Choroid plexus epithelial cell (primary cell): ENCODE measurements at regions not wholly inside any gene's neighbourhood (a gene's known extent, or its start where the extent isn't known, plus 50 kb on each side); places are given as distances from the start of the nearest gene placed in this dataset.
"Not testable (repeated sequence)": the region's sequence is repeated elsewhere in the genome, so short reads cannot be mapped to it uniquely, and the experiment has no call there.

ENCODE experiments used
- DNase-seq: peaks from one replicate; pipeline ENCODE4 v3.0.0-alpha.2; 2010; ENCODE audit warnings: low read depth
- H3K4me3 ChIP-seq: 2 replicates; pipeline ENCODE4 v1.5.1; 2011; ENCODE audit warnings: low read depth, mild to moderate bottlenecking, control low read depth, low read length, moderate library complexity
- TF ChIP-seq, protein P1 (sequence below): conservative IDR thresholded peaks from 2 replicates; pipeline ENCODE4 v1.5.1; 2011; ENCODE audit warnings: low read depth, mild to moderate bottlenecking, control low read depth, inconsistent platforms, low read length, moderate library complexity

DNA sequence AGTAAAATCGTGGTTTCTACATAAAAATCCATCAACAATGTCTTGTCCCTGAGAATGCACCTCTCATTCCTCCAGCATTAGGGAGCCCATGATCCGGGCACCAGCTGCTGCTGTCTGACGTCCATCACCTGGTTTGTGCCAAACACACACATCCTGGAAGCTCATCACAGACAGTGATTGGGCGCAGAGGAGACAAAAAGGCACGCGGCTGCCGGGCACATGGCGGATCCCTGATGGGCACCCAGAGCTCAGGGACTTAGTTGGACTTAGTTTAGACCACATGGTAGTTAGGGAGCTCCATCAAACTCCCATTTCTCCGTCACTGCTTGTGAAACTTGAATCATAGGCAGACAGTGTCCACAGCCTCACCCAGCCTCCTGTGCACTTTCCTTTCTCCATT lies 1059.3 kb downstream of the TMEM121 start:
- no peak overlapping the region for H3K4me3 ChIP-seq
- TF ChIP-seq, protein P1, sequence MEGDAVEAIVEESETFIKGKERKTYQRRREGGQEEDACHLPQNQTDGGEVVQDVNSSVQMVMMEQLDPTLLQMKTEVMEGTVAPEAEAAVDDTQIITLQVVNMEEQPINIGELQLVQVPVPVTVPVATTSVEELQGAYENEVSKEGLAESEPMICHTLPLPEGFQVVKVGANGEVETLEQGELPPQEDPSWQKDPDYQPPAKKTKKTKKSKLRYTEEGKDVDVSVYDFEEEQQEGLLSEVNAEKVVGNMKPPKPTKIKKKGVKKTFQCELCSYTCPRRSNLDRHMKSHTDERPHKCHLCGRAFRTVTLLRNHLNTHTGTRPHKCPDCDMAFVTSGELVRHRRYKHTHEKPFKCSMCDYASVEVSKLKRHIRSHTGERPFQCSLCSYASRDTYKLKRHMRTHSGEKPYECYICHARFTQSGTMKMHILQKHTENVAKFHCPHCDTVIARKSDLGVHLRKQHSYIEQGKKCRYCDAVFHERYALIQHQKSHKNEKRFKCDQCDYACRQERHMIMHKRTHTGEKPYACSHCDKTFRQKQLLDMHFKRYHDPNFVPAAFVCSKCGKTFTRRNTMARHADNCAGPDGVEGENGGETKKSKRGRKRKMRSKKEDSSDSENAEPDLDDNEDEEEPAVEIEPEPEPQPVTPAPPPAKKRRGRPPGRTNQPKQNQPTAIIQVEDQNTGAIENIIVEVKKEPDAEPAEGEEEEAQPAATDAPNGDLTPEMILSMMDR: no peak
- no peak for DNase-seq

DNA sequence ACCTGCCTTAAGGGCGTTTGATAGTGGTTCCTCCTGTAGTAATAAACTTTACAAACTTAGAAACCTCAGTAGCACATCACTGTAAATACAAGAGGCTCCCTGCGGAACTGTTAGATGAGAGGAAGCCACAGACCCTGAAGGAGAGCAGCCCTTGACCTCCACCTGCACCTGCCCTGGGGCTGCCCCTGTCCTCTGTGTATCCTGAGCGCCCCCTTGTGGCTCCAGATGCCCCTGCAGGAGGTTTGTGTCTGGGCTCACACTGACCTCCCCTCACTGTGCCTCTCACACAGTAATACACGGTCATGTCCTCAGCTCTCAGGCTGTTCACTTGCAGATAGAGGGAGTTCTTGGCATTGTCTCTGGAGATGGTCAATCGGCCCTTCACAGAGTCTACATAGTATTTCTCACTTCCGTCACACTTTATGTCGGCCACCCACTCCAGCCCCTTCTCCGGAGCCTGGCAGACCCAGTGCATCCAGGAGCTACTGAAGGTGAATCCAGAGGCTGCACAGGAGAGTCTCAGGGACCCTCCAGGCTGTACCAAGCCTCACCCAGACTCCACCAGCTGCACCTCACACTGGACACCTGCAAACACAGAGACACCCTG lies 1059.8 kb downstream of the TMEM121 start:
- H3K4me3 ChIP-seq: no peak overlapping the region
- TF ChIP-seq, protein P1: no peak
- DNase-seq: no peak

DNA sequence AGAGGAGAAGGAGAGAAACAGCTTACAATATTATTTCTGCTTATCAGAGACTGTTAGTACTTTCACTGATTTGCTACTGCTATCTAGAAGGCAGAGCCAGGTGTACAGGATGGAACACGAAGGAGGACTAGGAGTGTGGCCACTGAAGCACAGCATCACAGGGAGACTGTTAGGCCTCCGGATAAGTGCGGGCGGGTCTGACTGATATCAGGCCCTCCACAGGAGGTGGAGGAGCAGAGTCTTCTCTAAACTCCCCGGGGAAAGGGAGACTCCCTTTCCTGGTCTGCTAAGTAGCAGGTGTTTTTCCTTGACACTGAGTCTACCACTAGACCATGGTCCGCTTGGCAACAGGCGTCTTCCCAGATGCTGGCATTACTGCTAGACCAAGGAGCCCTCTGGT lies 1065.2 kb downstream of the TMEM121 start:
- H3K4me3 ChIP-seq: not testable (repeated sequence)

DNA sequence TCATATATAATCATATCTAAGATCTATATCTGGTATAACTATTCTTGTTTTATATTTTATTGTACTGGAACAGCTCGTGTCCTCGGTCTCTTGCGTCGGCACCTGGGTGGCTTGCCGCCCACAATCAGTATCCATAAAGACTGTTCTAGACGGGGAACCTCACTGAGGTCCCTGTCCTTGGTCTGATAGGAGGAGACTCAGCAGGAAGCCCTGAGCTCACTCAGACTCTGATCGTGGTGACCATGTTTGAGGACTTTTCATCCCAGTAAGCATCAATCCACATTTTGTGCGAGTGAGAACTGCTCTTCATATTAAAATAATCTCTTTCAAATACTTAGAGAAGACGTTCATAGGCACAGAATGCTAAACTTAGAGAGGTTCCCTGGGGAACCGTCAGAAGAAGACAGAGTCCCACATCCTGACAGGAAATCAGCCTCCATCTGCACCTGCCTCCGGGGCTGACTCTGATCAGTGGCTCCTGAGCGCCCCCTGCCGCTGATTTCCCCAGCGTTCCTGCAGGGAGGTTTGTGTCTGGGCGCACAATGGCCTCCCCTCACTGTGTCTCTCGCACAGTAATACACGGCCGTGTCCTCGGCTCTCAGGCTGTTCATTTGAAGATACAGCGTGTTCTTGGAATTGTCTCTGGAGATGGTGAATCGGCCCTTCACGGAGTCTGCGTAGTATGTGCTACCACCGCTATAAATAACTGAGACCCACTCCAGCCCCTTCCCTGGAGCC lies 1065.9 kb downstream of the TMEM121 start:
- H3K4me3 ChIP-seq, DNase-seq: not testable (repeated sequence)

More for the DNA sequence above, 1065.2 kb downstream of the TMEM121 start:
- DNase-seq: not testable (repeated sequence)

DNA sequence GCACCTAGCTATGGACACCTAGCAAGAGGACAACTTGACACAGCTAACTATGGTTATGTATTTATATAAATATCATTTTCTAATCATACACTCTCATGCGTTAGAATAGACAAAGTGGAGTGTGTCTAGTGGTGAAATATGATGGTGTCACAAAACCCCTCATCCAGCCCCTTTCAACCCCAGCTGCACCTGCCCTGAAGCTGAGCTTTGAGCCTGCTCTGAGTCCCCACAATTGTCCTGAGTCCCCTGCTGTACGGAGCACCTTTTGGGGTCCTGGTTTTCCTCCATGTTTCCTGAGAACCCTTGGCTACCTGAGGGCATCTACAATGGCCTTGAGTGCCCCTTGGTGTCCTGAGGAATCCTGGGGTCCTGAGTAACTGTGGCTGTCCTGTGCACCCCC lies 1072.8 kb downstream of the TMEM121 start:
- TF ChIP-seq, protein P1: no peak
- H3K4me3 ChIP-seq: no peak overlapping the region
- no peak for DNase-seq

DNA sequence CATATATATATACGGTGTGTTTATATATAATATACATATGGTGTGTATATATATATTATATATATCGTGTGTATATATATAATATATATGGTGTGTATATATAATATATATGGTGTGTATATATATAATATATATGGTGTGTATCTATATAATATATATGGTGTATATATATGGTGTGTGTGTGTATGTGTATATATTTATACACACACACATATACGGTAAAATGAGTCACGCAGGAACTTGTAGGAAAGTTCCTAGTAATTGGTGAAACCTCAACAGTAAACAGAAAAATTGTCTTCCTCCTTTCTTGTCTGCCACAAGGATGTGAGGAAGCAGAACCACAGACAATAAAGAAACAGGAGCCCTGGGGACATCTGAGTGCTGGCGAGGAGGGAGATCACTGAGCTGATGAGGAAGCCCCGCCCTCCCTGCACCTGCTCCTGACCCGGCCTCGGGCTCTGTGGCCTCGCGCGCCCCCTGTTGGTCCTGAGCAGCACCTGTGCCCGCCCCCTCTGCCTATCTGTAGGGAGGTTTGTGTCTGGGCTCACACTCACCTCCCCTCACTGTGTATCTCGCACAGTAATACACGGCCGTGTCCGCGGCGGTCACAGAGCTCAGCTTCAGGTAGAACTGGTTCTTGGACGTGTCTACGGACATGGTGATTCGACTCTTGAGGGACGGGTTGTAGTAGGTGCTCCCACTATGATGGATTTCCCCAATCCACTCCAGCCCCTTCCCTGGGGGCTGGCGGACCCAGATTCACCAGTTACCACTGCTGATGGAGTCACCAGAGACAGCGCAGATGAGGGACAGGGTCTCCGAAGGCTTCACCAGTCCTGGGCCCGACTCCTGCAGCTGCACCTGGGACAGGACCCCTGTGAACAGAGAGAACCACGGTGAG lies 1079.4 kb downstream of the TMEM121 start:
- TF ChIP-seq, protein P1: no peak
- H3K4me3 ChIP-seq: no peak overlapping the region
- no peak for DNase-seq

DNA sequence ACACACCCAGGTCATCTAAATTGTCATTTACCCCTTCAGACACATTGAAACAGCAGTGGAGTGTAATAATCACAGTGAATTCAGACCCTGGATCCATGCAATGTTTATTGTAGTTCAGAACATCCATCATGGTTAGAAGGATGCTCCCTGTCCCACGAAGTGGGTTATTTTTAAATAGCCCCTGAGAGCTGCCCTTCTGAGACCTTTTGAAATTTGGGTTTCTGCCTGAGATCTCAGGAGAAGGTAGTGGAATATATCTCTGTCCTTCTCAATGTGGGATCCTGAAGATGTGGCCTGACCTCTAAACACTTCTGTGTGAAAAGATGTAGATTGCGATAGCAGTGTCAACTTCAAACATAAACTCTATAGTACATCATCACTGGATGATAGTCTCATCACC lies 1080.6 kb downstream of the TMEM121 start:
- DNase-seq: no peak
- TF ChIP-seq, protein P1: no peak
- no peak overlapping the region for H3K4me3 ChIP-seq
